AG04449 (cell line): ENCODE measurements at regions not wholly inside any gene's neighbourhood (a gene's known extent, or its start where the extent isn't known, plus 50 kb on each side); places are given as distances from the start of the nearest gene placed in this dataset.

Source experiments
- CTCF ChIA-PET: fragments of 350-600 bp; formaldehyde crosslinking; extraction: SDS; loops from one replicate; lab custom pipeline; 2021; ENCODE audit warnings: antibody characterized with exemption; lab: Yijun Ruan, JAX
- POLR2A ChIA-PET: fragments of 400-600, 350-600 bp; formaldehyde crosslinking; extraction: SDS; loops from one replicate; lab custom pipeline; 2020; ENCODE audit warnings: antibody characterized with exemption, inconsistent platforms; lab: Yijun Ruan, JAX
- DNase-seq: peaks from one replicate; pipeline ENCODE4 v3.0.0-alpha.2; 2010; ENCODE audit warnings: low read depth, low spot score
- H3K4me3 ChIP-seq: 2 replicates; pipeline ENCODE4 v1.5.1; 2011; ENCODE audit warnings: low read depth, mild to moderate bottlenecking, control low read depth, low read length
- CTCF ChIP-seq: IDR thresholded peaks from one replicate; pipeline ENCODE4 v1.5.1; 2011; ENCODE audit warnings: mild to moderate bottlenecking, moderate library complexity, low read length, control low read depth, inconsistent platforms; ENCODE audit not compliant: insufficient read depth; ENCODE audit errors: missing control alignments

DNA sequence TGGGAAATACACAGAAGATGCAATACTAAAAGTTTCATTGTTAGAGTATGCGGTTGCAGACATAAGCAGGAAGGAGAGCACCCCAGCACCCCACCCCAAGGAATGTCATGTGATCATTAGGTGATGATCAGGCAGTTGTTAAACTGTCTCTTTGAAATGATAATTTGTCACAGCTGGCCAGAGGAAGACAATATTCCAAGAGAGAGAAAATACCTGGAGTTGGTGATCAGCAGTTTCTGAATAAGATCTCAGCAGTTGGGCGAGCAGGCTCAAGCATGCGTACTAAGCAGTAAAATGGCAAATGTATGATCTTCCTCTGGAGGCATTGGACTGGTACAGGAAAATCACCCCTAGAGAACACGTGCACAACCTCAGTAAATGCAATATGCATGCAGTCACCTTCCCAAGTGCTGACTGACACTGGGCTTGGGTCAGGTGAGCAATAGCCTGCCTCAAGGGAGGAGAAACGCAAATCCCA, 250.1 kb upstream of the MBL2 start:
- no peak for TF ChIP-seq CTCF
- no peak overlapping the region for H3K4me3 ChIP-seq
- CTCF ChIA-PET = no interaction called here
- no peak for DNase-seq
- POLR2A ChIA-PET = no interaction called here

DNA sequence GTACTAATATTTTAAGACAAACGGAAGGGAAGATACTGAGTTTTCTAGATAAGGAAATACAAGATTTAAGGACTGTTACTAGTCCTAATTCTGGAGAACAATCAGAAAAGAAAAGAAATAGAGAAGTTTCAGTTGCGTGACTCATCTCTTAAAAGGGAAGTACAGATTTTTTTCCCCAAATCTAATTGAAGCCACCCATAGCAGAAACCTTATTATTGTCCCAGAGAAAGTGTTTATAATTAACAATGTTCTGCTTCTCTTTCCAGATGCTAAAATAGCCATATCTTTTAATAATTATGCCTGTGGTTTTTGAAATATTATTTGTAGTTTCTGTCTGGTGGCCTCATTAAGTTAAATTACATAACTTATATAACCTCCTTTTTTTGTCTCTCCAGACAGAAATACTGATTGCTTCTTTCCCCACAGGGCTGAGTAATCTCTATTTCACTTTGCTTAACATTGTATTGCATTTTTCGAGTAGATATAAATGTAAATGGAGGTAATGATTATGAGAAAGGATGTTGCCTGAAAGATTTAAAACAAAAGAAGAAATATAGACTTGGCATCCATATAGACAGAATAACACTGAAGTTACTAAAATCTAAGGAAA, 240.7 kb upstream of the MBL2 start:
- no peak for TF ChIP-seq CTCF
- CTCF ChIA-PET = no interaction called here
- POLR2A ChIA-PET = no interaction called here
- no peak overlapping the region for H3K4me3 ChIP-seq
- no peak for DNase-seq

DNA sequence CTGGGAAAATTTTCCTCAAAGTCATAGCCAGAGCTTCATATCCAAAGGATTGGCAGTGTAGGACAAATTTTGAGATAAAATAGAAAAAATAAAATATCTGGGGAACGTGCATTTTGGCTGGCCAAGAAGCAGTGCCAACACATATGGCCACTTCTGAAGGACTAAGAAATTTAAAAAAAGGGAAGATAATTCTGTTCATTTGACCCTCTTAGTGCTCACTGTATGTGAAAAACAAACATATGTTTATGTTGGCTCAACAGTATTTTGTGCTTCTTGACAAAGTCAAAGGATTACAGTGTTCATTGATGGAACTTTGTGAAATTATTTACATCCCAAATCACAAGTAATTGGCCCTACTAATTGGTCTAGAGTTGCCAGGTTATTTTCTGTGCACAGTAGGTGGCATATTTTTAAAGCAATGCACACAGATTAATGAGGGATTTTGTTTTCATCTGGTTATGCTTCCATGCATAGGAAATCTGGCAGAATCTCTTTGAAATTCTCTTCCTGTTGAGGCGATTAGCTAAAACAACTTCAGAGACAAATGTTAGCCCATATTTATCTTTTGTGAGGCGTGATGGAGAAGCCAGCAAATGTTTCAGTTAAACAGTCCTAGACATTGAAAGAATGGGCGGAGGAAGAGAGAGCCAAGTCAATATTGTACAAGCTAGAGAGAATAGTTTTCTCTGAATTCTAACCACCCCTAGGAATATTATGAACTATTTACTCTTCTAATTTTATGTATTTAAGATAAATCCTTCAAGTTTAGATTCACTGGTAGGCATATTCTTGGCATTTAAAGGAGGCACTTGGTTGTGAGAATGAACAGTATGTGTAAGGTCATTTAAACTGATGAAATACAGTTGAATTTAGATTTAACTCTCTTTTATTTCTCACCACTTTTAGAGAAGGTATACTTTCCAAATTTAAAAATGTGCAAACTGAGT, 237.7 kb upstream of the MBL2 start:
- no peak overlapping the region for H3K4me3 ChIP-seq
- DNase-seq = no peak
- ChIA-PET POLR2A (no interaction called here), CTCF (no interaction called here)
- TF ChIP-seq CTCF = no peak

- TF ChIP-seq CTCF = no peak
- DNase-seq = no peak
- ChIA-PET POLR2A (no interaction called here), CTCF (no interaction called here)
- no peak overlapping the region for H3K4me3 ChIP-seq
These were observed 234.9 kb upstream of the MBL2 start for GRCh38 chr10:53007527-53007842.

DNA sequence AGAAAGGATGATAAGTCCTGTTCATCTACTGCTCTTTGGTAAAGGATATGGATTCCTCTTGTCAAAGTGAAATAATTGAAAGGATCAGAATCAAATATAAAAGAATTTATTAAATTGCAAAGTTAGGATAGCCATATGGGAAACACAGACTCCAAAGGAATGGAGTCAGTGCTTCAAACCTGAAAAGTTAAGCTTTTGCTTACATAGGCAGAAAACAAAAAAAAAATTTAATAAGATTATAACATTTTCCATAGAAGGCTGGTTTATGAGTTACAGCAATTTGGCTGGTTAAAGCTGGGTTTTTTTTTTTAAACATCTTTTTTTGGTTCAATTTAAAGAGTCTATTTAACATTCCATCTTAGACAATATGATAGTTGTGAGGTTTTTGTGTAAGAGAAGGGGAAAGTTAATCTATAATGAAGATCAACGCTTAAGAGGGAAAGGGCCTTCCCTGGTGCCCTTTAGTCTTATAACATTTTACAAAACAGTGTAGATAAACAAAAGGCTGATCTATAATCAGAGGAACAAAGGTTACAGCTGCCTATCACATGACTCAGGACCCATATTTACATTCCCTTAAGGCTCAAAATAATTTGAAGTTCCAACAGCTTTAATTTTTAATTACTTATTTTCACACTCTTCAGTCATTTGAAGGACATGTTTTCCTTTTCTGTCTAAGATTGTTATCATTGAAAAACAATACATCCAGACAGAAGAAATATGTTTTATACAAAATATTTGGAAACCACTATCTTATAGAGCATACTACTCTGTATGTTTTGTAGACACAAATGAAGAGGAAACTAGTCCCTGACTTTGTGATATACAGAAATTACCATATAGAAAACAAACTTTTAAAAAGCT, 234.3 kb upstream of the MBL2 start:
- no peak for DNase-seq
- POLR2A ChIA-PET = no interaction called here
- CTCF ChIA-PET = no interaction called here
- no peak for TF ChIP-seq CTCF
- H3K4me3 ChIP-seq = no peak overlapping the region
